SKM-1 (cell line): ENCODE measurements at regions not wholly inside any gene's neighbourhood (a gene's known extent, or its start where the extent isn't known, plus 50 kb on each side); places are given as distances from the start of the nearest gene placed in this dataset.

ENCODE experiments used
- DNase-seq: peaks from one replicate; lab custom pipeline; 2025; ENCODE audit not compliant: unreplicated experiment; lab: John Stamatoyannopoulos, UW

- DNase-seq = no peak
These were observed 220.3 kb downstream of the OR13H1 start for GRCh38 chrX:131764216-131764615.

DNA sequence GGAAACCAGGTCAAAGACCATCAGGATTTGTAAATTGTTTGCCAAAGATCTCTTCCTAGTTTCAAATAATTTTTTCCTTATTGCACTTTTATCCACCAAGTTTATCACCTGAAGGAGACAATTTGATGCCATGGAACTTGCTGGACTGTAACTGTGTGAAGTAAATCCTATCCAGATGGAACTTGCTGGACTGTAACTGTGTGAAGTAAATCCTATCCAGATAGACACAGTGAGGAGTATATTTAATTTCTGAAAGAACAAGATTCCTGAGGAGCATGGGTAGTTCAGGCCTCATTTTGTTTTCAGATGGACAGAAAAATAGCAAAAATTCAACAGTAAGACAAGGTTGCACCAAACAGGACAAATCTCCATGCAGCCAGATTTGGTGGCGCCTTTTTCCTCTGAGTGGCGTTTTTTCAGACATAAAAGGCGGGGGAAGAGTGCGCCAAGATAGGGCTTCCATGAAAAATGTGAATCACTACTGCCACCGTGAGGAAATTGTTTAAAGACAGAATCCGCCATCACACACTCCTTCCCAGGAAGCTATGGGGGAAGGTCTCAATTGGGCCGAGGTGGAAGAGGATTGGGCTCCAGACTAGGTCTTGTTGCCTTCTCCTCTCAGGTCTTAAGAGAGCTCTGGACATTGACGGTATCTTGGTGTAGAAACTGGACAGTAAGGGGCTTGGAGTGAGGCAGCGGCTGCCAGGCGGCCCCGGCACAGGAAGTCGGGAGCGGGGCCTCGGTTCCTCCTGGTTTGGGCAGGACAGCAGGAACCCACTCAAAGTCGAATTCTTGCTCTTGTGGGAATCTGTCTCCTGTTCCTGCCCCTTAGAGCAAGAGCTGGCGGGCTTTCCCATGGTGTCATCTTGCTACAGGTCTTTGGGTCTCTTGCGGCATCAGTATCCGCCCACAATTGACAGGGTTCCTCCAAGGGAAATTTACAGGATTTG, 234.7 kb downstream of the OR13H1 start:
- DNase-seq = no peak

DNA sequence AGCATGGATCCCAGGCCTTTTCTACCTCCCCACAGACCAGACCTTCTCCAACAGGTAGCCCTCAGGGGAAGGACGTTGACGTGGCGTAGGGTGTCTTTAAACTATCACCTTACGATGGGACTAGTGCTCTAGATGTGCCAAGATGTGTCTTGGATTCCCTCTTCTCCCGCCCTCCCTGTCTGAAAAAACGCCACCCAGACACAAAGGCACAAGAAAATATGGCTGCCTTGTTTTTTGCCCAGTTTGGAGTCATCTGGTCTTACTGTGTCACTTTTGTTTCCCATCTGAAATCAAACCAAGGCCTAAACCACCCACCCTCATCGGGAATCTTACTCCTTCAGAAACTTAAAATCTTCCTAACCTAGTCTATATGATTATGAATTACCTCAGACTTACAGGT, 235.4 kb downstream of the OR13H1 start:
- no peak for DNase-seq

DNA sequence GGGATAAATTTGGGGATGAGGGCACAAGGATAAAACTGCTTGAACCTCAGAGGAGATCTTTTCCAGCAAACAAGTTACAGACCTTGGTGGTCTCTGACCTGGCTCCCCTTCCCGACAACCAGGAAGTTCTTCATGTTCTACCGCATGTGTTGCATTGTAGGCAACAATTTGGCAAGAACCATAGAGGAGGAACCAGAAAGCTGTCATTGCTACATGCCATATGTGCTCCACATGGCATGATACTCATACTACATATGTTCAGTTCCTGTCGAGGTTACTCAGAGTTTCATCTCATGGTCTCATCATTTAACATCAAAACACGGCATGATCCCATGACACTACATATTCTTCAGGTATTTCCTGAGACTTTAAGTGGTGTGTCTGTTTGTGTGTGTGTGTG, 235.9 kb downstream of the OR13H1 start:
- no peak for DNase-seq

DNA sequence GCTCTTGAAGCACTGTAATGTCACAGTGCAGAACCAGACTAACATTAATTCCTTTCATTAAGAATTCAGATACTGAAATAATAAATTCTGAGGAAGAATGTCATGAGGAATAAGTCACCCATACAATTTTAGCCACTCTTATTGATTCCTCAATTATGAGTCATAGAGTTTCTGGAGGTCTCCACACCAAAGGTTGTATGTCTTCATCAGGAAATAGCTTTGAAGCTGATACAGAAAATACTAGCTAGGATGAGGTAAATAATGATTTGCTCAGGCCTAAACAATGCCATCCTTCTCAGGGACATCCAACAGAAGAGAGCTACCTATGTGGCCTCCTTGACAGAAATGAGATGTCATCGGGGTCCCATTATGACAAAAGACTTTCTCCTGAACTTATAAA, 238.8 kb downstream of the OR13H1 start:
- DNase-seq = no peak

- no peak for DNase-seq
These were observed 239.4 kb upstream of the STK26 start for GRCh38 chrX:131783555-131784308.

- DNase-seq = no peak
These were observed 233.4 kb upstream of the STK26 start for GRCh38 chrX:131789664-131790063.

GRCh38 chrX:131791608-131792355, 231.3 kb upstream of the STK26 start:
- no peak for DNase-seq

DNA sequence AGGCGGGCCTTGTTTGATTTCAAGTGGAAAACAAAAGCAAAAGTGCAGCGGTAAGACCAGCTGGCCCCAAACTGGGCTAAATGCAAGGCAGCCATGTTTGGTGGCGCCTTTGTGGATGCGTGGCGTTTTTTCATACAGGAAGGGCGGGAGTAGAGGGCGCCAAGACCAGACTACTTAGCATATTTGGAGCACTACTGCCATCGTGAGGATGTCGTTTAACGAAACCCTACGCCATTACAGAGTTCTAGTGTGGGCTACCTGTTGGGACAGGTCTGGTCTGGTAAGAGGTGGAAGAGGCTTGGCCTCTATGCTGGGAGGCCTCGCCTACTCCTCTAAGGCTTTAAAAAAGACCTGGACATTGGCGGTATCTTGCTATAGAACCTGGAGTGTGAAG, 230.7 kb upstream of the STK26 start:
- no peak for DNase-seq

DNA sequence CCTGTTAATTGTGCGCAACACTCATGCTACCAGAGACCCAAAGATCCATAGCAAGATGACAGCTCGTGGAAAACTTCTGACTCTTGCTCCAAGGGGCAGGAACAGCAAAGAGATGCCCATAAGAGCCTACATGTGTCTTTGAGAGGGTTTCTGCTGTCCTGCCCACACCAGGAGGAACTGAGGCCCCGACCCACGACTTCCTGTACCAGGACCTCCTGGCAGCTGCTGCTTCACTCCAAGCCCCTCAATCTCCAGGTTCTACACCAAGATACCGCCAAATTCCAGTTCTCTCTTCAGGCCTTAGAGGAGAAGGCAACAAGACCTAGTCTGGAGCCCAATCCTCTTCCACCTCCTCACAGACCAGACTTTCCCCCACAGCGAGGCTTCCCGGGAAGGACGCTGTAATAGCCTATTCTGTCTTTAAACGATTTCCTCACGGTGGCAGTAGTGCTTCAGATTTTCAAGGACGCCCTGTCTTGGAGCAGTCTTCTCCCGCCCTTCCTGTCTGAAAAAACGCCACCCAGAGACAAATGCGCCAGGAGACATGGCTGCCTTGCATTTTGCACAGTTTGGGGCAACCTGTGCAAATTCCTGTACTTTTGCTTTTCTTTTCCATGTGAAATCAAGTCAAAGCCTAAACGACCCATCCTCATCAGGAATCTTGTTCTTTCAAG, 230.2 kb upstream of the STK26 start:
- DNase-seq = no peak

GRCh38 chrX:131795442-131796229, 227.5 kb upstream of the STK26 start:
- no peak for DNase-seq

DNA sequence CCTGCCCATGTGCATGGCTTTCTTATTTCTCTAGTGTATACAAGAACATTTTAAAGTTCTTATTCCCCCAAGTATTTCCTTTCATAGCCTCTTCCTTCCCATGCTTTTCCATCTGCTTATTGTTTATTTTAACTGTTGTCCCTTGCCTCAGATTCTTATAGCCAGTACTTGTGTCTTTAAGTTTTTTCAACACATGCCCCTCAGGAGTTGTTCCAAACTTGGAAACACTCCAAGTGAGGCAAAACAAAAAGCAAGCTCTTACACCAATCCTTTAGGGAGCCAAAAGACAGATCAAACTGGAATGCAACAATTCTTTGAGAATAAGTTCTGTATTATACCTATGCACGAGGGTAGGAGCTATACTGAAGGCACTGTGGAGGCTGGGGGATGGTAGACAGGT, 222.0 kb upstream of the STK26 start:
- DNase-seq = no peak

- DNase-seq = no peak
These were observed 221.2 kb upstream of the STK26 start for GRCh38 chrX:131801911-131802310.

DNA sequence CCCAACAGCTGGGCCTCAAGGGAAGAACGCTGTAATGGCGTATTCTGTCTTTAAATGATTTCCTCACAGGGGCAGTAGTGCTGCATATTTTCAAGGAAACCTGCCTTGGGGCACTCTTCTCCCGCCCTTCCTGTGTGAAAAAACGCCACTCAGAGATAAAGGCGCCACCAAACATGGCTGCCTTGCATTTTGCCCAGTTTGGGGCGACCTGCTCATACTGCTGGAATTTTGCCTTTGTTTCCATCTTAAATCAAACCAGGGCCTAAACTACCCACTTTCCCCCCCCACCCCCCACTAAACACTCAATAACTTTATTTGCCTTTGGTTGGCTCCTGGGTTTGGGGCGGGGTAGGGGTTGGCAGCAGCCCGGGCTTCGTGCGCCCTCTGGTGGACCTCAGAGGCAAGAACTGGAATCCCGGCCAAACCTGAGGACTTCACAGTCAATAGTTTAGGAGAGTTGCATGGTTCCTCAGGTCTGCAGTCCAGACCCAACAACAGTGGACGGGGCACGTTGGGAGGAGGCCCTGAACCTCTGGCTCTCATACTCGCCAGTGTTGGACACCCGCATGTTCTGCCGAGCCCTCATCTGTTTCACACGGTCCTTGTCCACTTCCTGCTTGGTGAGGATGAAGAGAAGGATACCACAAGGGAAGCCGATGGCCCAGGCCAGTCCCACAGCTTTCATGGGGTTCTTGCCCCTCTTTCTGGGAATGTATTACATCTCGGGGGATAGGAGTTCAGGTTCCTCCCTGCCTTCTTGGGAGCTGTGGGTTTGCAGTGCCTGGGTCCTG, 220.1 kb upstream of the STK26 start:
- DNase-seq = no peak

DNA sequence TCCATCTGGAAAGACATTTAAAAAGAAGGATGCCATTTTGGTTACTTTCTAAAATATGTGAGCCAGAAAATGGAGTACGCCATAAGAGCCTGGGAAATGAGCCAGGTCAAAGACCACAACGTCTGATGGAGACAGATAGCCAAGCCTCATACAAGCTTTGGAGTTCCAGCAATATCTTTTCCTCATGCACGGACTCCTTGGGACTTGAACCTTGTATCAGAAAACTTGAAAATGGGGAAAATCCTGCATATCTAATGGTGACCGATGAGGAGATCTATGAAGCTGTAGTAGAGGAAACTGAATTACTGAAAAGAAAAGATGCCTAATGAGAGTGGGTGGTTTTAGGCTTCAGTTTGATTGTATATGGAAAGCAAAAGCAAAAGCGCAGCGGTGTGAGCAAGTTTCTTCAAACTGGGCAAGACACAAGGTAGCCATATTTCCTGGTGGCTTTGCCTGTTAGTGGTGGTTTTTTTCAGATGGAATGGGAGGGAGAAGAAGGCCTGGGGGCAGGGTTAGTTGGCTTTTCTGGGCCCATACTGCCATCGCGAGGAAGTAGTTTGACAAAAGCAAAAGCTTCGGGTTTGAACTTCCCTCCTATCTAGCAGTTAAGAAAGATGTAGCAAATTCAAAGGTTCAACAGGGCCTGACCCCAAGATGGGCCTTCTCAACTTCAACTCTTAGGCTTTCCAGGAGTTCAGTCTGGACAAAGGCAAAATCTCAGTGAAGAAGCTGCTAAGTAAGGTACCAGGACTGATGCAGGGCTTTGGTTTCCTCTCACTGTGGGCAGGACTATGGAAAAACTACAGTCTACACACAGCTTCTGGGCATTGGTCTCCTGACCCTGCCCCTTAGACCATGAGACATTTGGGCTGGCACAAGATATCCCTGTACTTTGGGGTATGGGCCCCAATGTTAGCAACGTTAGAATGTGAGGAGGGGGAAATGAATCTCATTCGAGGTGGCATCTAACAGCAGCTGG, 210.0 kb upstream of the STK26 start:
- DNase-seq = no peak

- DNase-seq = no peak
These were observed 206.5 kb upstream of the STK26 start for GRCh38 chrX:131816551-131817136.

DNA sequence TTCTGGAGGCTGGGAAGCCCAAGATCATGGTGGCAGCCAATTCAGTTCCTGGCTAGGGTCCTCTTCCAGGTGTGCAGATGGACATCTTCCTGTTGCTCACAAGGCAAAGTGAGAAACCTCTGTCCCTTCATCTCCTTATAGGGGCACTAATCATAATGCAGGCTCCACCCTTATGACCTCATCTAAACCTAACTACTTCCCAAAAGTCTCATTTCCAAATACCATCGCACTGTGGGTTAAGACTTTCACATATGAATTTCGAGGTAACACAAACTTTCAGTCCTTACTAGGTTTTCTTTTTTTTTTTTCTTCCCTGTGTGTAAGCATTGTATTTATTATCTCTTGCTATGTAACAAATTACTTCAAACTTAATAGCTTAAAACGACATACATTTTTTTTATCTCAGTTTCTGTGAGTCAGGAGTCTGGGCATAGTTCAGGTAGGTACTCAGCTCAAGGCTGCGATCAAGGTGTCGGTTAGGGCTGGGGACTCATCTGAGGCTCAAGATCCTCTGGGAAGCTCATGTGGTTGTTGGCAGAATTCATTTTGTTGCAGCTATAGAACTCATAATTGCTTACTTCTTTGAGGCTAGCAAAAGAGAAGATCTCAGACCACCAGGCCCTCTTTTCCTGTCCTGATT, 204.7 kb upstream of the STK26 start:
- DNase-seq = no peak
